H9 (cell line): ENCODE measurements at regions not wholly inside any gene's neighbourhood (a gene's known extent, or its start where the extent isn't known, plus 50 kb on each side); places are given as distances from the start of the nearest gene placed in this dataset.

Experiments
- DNase-seq: peaks from one replicate; pipeline ENCODE4 v3.0.0-alpha.2; 2017
- H2AFZ ChIP-seq: one replicate; pipeline ENCODE4 v1.6.1; 2013; ENCODE audit warnings: mild to moderate bottlenecking, low read length, control low read depth, moderate library complexity
- H2AK5ac ChIP-seq: 2 replicates; pipeline ENCODE4 v1.6.1; 2013; ENCODE audit warnings: low read length, control low read depth, mixed read lengths; ENCODE audit not compliant: insufficient read length
- H2BK120ac ChIP-seq: one replicate; pipeline ENCODE4 v1.6.1; 2013; ENCODE audit warnings: low read depth, mild to moderate bottlenecking, low read length, control low read depth, inconsistent platforms; ENCODE audit not compliant: poor library complexity, severe bottlenecking
- H2BK12ac ChIP-seq: 2 replicates; pipeline ENCODE4 v1.6.1; 2013; ENCODE audit warnings: low read length, control low read depth, mixed read lengths, low read depth; ENCODE audit not compliant: insufficient read length
- H2BK15ac ChIP-seq: 2 replicates; pipeline ENCODE4 v1.6.1; 2013; ENCODE audit warnings: low read depth, low read length, control low read depth
- H2BK20ac ChIP-seq: one replicate; pipeline ENCODE4 v1.6.1; 2013; ENCODE audit warnings: low read depth, mild to moderate bottlenecking, low read length, control low read depth, inconsistent platforms; ENCODE audit not compliant: poor library complexity, severe bottlenecking
- H2BK5ac ChIP-seq: 2 replicates; pipeline ENCODE4 v1.6.1; 2013; ENCODE audit warnings: low read length, control low read depth, mixed read lengths; ENCODE audit not compliant: insufficient read length
- H3K14ac ChIP-seq: 2 replicates; pipeline ENCODE4 v1.6.1; 2013; ENCODE audit warnings: low read length, control low read depth; ENCODE audit not compliant: insufficient read depth
- H3K18ac ChIP-seq: 2 replicates; pipeline ENCODE4 v1.6.1; 2013; ENCODE audit warnings: low read depth, mild to moderate bottlenecking, mixed read lengths, low read length, control low read depth; ENCODE audit not compliant: insufficient read length
- H3K23ac ChIP-seq: 2 replicates; pipeline ENCODE4 v1.6.1; 2013; ENCODE audit warnings: low read length, control low read depth, mixed read lengths, low read depth; ENCODE audit not compliant: insufficient read length
- H3K23me2 ChIP-seq: 2 replicates; pipeline ENCODE4 v1.6.1; 2013; ENCODE audit warnings: low read depth, mild to moderate bottlenecking, mixed read lengths, low read length, control low read depth; ENCODE audit not compliant: insufficient read length, poor library complexity, severe bottlenecking
- H3K27ac ChIP-seq: 2 replicates; pipeline ENCODE4 v1.5.1; 2013; ENCODE audit warnings: low read length, control low read depth, mixed read lengths, low read depth; ENCODE audit not compliant: insufficient read length
- H3K27me3 ChIP-seq: 2 replicates; pipeline ENCODE4 v1.6.1; 2013; ENCODE audit warnings: low read length, control low read depth, inconsistent platforms; ENCODE audit not compliant: insufficient read depth
- H3K4ac ChIP-seq: 2 replicates; pipeline ENCODE4 v1.6.1; 2013; ENCODE audit warnings: low read depth, mild to moderate bottlenecking, control low read depth, inconsistent platforms, low read length, moderate library complexity
- H3K4me1 ChIP-seq: 2 replicates; pipeline ENCODE4 v1.6.1; 2013; ENCODE audit warnings: low read length, control low read depth, inconsistent platforms; ENCODE audit not compliant: insufficient read depth
- H3K4me2 ChIP-seq: 2 replicates; pipeline ENCODE4 v1.6.1; 2013; ENCODE audit warnings: low read length, control low read depth, mixed read lengths; ENCODE audit not compliant: insufficient read length, insufficient read depth
- H3K56ac ChIP-seq: 2 replicates; pipeline ENCODE4 v1.6.1; 2013; ENCODE audit warnings: low read depth, mild to moderate bottlenecking, mixed read lengths, low read length, control low read depth; ENCODE audit not compliant: insufficient read length
- H3K79me1 ChIP-seq: 2 replicates; pipeline ENCODE4 v1.6.1; 2013; ENCODE audit warnings: low read depth, mild to moderate bottlenecking, moderate library complexity, low read length, control low read depth, inconsistent platforms; ENCODE audit not compliant: insufficient read depth, poor library complexity, severe bottlenecking
- H3K79me2 ChIP-seq: 2 replicates; pipeline ENCODE4 v1.6.1; 2013; ENCODE audit warnings: low read length, control low read depth, inconsistent platforms; ENCODE audit not compliant: insufficient read depth
- H3K9ac ChIP-seq: 2 replicates; pipeline ENCODE4 v1.6.1; 2013; ENCODE audit warnings: low read length, control low read depth, mixed read lengths; ENCODE audit not compliant: insufficient read length; ENCODE audit errors: extremely low read depth
- H3K9me3 ChIP-seq: one replicate; pipeline ENCODE4 v1.6.1; 2013; ENCODE audit warnings: low read depth, low read length, inconsistent platforms; ENCODE audit not compliant: control insufficient read depth
- H3T11ph ChIP-seq: one replicate; pipeline ENCODE4 v1.6.1; 2013; ENCODE audit warnings: mild to moderate bottlenecking, low read length, control low read depth, inconsistent platforms
- H4K20me1 ChIP-seq: one replicate; pipeline ENCODE4 v1.6.1; 2013; ENCODE audit not compliant: control insufficient read depth, insufficient read length, insufficient read depth
- H4K5ac ChIP-seq: 2 replicates; pipeline ENCODE4 v1.6.1; 2013; ENCODE audit warnings: low read depth, mild to moderate bottlenecking, mixed read lengths, low read length, control low read depth; ENCODE audit not compliant: insufficient read length
- H4K8ac ChIP-seq: replicated peaks from 2 replicates; pipeline ENCODE4 v1.6.1; 2013; ENCODE audit warnings: low read length, control low read depth, mixed read lengths, low read depth; ENCODE audit not compliant: insufficient read length
- H4K91ac ChIP-seq: 2 replicates; pipeline ENCODE4 v1.6.1; 2013; ENCODE audit warnings: low read depth, mild to moderate bottlenecking, moderate library complexity, mixed read lengths, low read length, control low read depth; ENCODE audit not compliant: insufficient read length
- H3K27ac Mint-ChIP-seq, 3 experiments: 2 replicates in 2 of 3; 3 replicates in 1 of 3; pipeline ENCODE4 v1.8.0; 2020 to 2021; ENCODE audit warnings: mixed read lengths in 3 of 3, mild to moderate bottlenecking in 1 of 3, moderate library complexity in 1 of 3
- H3K27me3 Mint-ChIP-seq: 2 replicates; pipeline ENCODE4 v1.8.0; 2021; ENCODE audit warnings: low read depth, mild to moderate bottlenecking, moderate library complexity, mixed read lengths
- H3K36me3 Mint-ChIP-seq, 3 experiments: 2 replicates in 2 of 3; 3 replicates in 1 of 3; pipeline ENCODE4 v1.8.0; 2020 to 2021; ENCODE audit warnings: low read depth in 3 of 3, mixed read lengths in 3 of 3; ENCODE audit not compliant: insufficient read depth in 1 of 3
- H3K4me1 Mint-ChIP-seq, 2 experiments: 2 replicates each; pipeline ENCODE4 v1.8.0; 2020; ENCODE audit warnings: mixed read lengths in 2 of 2
- H3K4me3 Mint-ChIP-seq, 2 experiments: 2 replicates in 1 of 2; 3 replicates in 1 of 2; pipeline ENCODE4 v1.8.0; 2020 to 2021; ENCODE audit warnings: mild to moderate bottlenecking in 2 of 2, mixed read lengths in 2 of 2, moderate library complexity in 1 of 2
- H3K9me3 Mint-ChIP-seq, 2 experiments: 2 replicates in 1 of 2; 3 replicates in 1 of 2; pipeline ENCODE4 v1.8.0; 2020; ENCODE audit warnings: mild to moderate bottlenecking in 2 of 2, mixed read lengths in 2 of 2, moderate library complexity in 1 of 2
- CTCF ChIP-seq: fragments of 200-600 bp; sonication (generic); conservative IDR thresholded peaks from 3 replicates; pipeline ENCODE4 v1.8.0; 2021; ENCODE audit warnings: antibody characterized with exemption, mild to moderate bottlenecking
- WGBS: extraction: QIAGEN DNeasy Blood & Tissue Kit; methylation state at CpG from one replicate; pipeline ENCODE4 v1.1.7; 2013; ENCODE audit warnings: missing lambda C conversion rate, low lambda C conversion rate, mixed read lengths; ENCODE audit not compliant: insufficient read length; ENCODE audit errors: extremely low coverage; 5-methylcytosine and 5-hydroxymethylcytosine counted together

DNA sequence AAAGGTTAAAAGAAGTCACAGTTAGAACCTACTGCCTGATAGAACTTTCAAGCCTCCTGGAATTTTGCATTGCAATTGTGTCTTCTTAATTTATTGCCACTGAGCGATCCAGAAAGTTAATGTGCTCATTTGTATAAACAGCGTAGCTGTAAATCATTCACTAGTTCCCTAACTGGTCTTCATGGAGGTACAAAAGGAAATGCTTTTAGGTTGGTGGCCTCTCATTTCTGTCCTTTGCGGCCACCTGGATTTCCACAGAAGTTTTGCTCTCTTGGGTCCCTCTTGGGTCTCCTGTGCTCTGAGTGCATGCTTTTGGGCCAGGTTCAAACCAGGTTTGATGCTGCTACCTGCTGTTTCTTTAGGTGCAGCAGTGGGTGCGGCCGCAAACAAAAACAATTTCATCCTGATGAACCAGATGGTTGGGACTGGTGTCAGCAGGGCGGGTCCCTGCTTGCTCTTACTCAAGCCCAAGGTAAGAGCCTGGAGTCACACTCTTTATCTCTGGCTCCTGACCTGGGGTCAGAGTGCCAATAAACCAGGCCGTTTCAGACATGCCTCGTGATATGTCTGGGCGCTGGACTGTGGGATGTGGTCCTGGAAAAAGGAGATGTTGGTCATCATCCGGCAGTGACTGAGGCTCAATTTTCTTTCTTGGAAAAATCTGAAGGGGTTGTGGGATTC lies 270.1 kb downstream of the PTTG2 start:
- no peak overlapping the region for H2BK15ac ChIP-seq

More for the DNA sequence above, 270.1 kb downstream of the PTTG2 start:
- Histone ChIP-seq H3K79me1 (no peaks in the 10 kb centered on the region), H2AFZ (no peak overlapping the region), H3K56ac (no peak overlapping the region), H3K9me3 (no peaks in the 10 kb centered on the region), H4K5ac (no peak overlapping the region), H2BK12ac (no peak overlapping the region), H4K8ac (no peak overlapping the region), H3K23me2 (no peaks in the 10 kb centered on the region), H3K79me2 (no peaks in the 10 kb centered on the region), H4K91ac (no peak overlapping the region), H3K23ac (no peak overlapping the region), H2AK5ac (no peak overlapping the region), H3K27me3 (no peaks in the 10 kb centered on the region), H3K4ac (no peak overlapping the region), H3K4me2 (no peak overlapping the region), H3K27ac (no peak overlapping the region), H3K9ac (no peak overlapping the region), H3K14ac (no peak overlapping the region; the same call in 1 of the 2 replicates), H3K4me1 (no peaks in the 10 kb centered on the region; the same call in 1 of the 2 replicates), H2BK20ac (no peak overlapping the region), H3T11ph (no peak overlapping the region), H3K18ac (no peak overlapping the region), H4K20me1 (no peaks in the 10 kb centered on the region), H2BK120ac (no peak overlapping the region), H2BK5ac (no peak overlapping the region)
- Mint-ChIP-seq H3K27ac (no peak overlapping the region), H3K36me3 (no peaks in the 10 kb centered on the region), H3K4me1 (no peaks in the 10 kb centered on the region), H3K4me3 (no peak overlapping the region), H3K27me3 (peaks cover 3% of the 10 kb centered on the region), H3K9me3 (no peaks in the 10 kb centered on the region)
- DNase-seq: no peak
- no peak for TF ChIP-seq CTCF
- no CpG with 5 or more reads among the region's 10 CpGs for WGBS
